PFSK-1 (cell line): ENCODE measurements at regions not wholly inside any gene's neighbourhood (a gene's known extent, or its start where the extent isn't known, plus 50 kb on each side); places are given as distances from the start of the nearest gene placed in this dataset.

Experiments used
- FOXP2 ChIP-seq: optimal IDR thresholded peaks from 2 replicates; pipeline ENCODE3; 2011; ENCODE audit warnings: borderline replicate concordance, control low read depth, inconsistent platforms; ENCODE audit not compliant: insufficient read depth; ENCODE audit errors: extremely low read length, extremely low read depth
- POLR2AphosphoS5 ChIP-seq: IDR thresholded peaks from 2 replicates; pipeline ENCODE4 v1.6.1; 2012; ENCODE audit warnings: low read depth, mild to moderate bottlenecking, control low read depth, low read length, moderate library complexity
- REST ChIP-seq, 2 experiments: IDR thresholded peaks; 2 replicates each; pipeline versions ENCODE4 v1.6.1 to v1.8.0; 2011 to 2012; ENCODE audit warnings: low read depth in 2 of 2, low read length in 2 of 2, control low read depth in 1 of 2, inconsistent platforms in 1 of 2, mild to moderate bottlenecking in 1 of 2, moderate library complexity in 1 of 2; ENCODE audit not compliant: insufficient read depth in 1 of 2
- SIN3A ChIP-seq: IDR thresholded peaks from 2 replicates; pipeline ENCODE4 v1.6.1; 2012; ENCODE audit warnings: mild to moderate bottlenecking, low read length, moderate library complexity, borderline replicate concordance; ENCODE audit not compliant: insufficient read depth
- TAF1 ChIP-seq: IDR thresholded peaks from 2 replicates; pipeline ENCODE4 v1.6.1; 2012; ENCODE audit warnings: low read length, control low read depth, borderline replicate concordance; ENCODE audit not compliant: insufficient read depth

- TF ChIP-seq TAF1 (no peak), SIN3A (no peak), REST (IDR thresholded peaks at IDR 0.05; ENCODE audit: insufficient read depth in 1 of 2, low read depth in 2 of 2, low read length in 2 of 2) (no peak), FOXP2 (no peak), POLR2AphosphoS5 (no peak)
These were observed 1932.0 kb downstream of the SUCLG1 start for GRCh38 chr2:82527124-82527523.

GRCh38 chr2:82526277-82526676 lies 1932.8 kb downstream of the SUCLG1 start:
- TF ChIP-seq REST (IDR thresholded peaks at IDR 0.05; ENCODE audit: insufficient read depth in 1 of 2, low read depth in 2 of 2, low read length in 2 of 2), result no peak
- no peak for TF ChIP-seq SIN3A
- no peak for TF ChIP-seq FOXP2
- no peak for TF ChIP-seq TAF1
- no peak for TF ChIP-seq POLR2AphosphoS5

DNA sequence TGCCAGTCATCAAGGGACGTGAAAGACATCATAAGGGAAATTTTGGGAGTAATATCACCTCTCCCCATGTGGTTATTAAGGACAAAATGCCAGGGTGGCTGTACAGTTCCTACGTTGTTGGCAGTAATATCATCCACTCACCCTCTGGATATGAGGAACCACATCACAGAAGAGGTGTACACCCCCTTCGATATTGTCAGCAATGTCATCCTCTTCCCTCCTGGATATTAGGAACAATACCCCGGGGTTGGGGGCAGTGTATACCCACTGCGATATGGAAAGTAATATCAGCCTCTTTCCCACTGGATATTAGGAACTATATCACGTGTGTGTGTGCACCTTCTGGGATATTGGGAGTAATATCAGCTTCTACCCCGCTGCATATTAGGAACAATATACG lies 1933.3 kb downstream of the SUCLG1 start:
- TF ChIP-seq SIN3A (no peak), REST (IDR thresholded peaks at IDR 0.05; ENCODE audit: insufficient read depth in 1 of 2, low read depth in 2 of 2, low read length in 2 of 2) (no peak), FOXP2 (no peak), POLR2AphosphoS5 (no peak), TAF1 (no peak)

GRCh38 chr2:82524826-82525225 lies 1934.3 kb downstream of the SUCLG1 start:
- TF ChIP-seq SIN3A (no peak), REST (IDR thresholded peaks at IDR 0.05; ENCODE audit: insufficient read depth in 1 of 2, low read depth in 2 of 2, low read length in 2 of 2) (no peak), TAF1 (no peak), POLR2AphosphoS5 (no peak), FOXP2 (no peak)

GRCh38 chr2:82511894-82512293 lies 1947.2 kb downstream of the SUCLG1 start:
- no peak for TF ChIP-seq SIN3A
- TF ChIP-seq FOXP2, result no peak
- no peak for TF ChIP-seq REST (IDR thresholded peaks at IDR 0.05; ENCODE audit: insufficient read depth in 1 of 2, low read depth in 2 of 2, low read length in 2 of 2)
- TF ChIP-seq TAF1, result no peak
- TF ChIP-seq POLR2AphosphoS5, result no peak
